Naive thymus-derived CD4-positive, alpha-beta T cell (primary cell): ENCODE measurements at regions not wholly inside any gene's neighbourhood (a gene's known extent, or its start where the extent isn't known, plus 50 kb on each side); places are given as distances from the start of the nearest gene placed in this dataset.

Source experiments
- ATAC-seq: fragments of 150-1000 bp; cut with Tn5 transposase; 2 replicates; pipeline ENCODE4 v1.10.0; 2021; ENCODE audit warnings: mild to moderate bottlenecking, moderate library complexity
- CTCF ChIA-PET: fragments of 350-600 bp; sonication (Branson Sonifier 250); formaldehyde crosslinking; loops from one replicate; lab custom pipeline; 2021; ENCODE audit warnings: antibody characterized with exemption; lab: Charles Lee
- POLR2A ChIA-PET: fragments of 350-600 bp; sonication (Branson Sonifier 250); formaldehyde crosslinking; loops from one replicate; lab custom pipeline; 2021; ENCODE audit warnings: antibody characterized with exemption, inconsistent platforms; lab: Charles Lee
- DNase-seq, 9 donors: peaks; one replicate each; pipeline versions ENCODE4 v3.0.0 to v3.0.0-alpha.2; 2020 to 2022; ENCODE audit warnings: mixed read lengths in 1 of 9
- H3K27ac ChIP-seq: one replicate; pipeline ENCODE4 v1.7.0; 2013; ENCODE audit warnings: mild to moderate bottlenecking, low read depth, low read length, moderate library complexity
- H3K27me3 ChIP-seq, 2 donors: one replicate each; pipeline ENCODE4 v1.7.0; 2013; ENCODE audit warnings: low read length in 2 of 2, mild to moderate bottlenecking in 2 of 2, moderate library complexity in 2 of 2; ENCODE audit not compliant: control insufficient read depth in 2 of 2, insufficient read depth in 2 of 2
- H3K36me3 ChIP-seq, 3 experiments: 1 replicate in 2 of 3; 2 replicates in 1 of 3; pipeline ENCODE4 v1.7.0; 2013; ENCODE audit warnings: low read length in 3 of 3, mild to moderate bottlenecking in 3 of 3, moderate library complexity in 1 of 3; ENCODE audit not compliant: insufficient read depth in 3 of 3, control insufficient read depth in 2 of 3
- H3K4me1 ChIP-seq, 2 donors: one replicate each; pipeline ENCODE4 v1.7.0; 2013; ENCODE audit warnings: low read length in 2 of 2, mild to moderate bottlenecking in 2 of 2, moderate library complexity in 1 of 2; ENCODE audit not compliant: control insufficient read depth in 2 of 2, insufficient read depth in 2 of 2
- H3K4me3 ChIP-seq: 2 replicates; pipeline ENCODE4 v1.7.0; 2013; ENCODE audit warnings: mild to moderate bottlenecking, low read length
- H3K9me3 ChIP-seq, 3 experiments: 1 replicate in 2 of 3; 2 replicates in 1 of 3; pipeline ENCODE4 v1.7.0; 2013; ENCODE audit warnings: low read length in 3 of 3; ENCODE audit not compliant: control insufficient read depth in 2 of 3
- H3K27ac Mint-ChIP-seq, 9 donors: one replicate each; pipeline ENCODE4 v1.8.0; 2020 to 2022; ENCODE audit warnings: mixed read lengths in 9 of 9, mild to moderate bottlenecking in 8 of 9, moderate library complexity in 5 of 9, inconsistent platforms in 2 of 9
- H3K27me3 Mint-ChIP-seq, 5 donors: one replicate each; pipeline ENCODE4 v1.8.0; 2021 to 2022; ENCODE audit warnings: mixed read lengths in 5 of 5, mild to moderate bottlenecking in 1 of 5
- H3K36me3 Mint-ChIP-seq, 5 donors: one replicate each; pipeline ENCODE4 v1.8.0; 2020 to 2022; ENCODE audit warnings: mixed read lengths in 5 of 5, mild to moderate bottlenecking in 3 of 5, inconsistent platforms in 1 of 5
- H3K4me1 Mint-ChIP-seq, 7 donors: one replicate each; pipeline ENCODE4 v1.8.0; 2020 to 2022; ENCODE audit warnings: mixed read lengths in 7 of 7, mild to moderate bottlenecking in 3 of 7, inconsistent platforms in 1 of 7
- H3K4me3 Mint-ChIP-seq, 10 donors: one replicate each; pipeline ENCODE4 v1.8.0; 2020 to 2022; ENCODE audit warnings: mild to moderate bottlenecking in 10 of 10, mixed read lengths in 10 of 10, moderate library complexity in 6 of 10, inconsistent platforms in 2 of 10
- H3K9me3 Mint-ChIP-seq, 11 donors: one replicate each; pipeline ENCODE4 v1.8.0; 2020 to 2022; ENCODE audit warnings: mixed read lengths in 11 of 11, mild to moderate bottlenecking in 4 of 11, inconsistent platforms in 1 of 11, moderate library complexity in 1 of 11
- intact Hi-C, 2 donors: fragments of 100-400 bp; cut with micrococcal nuclease; formaldehyde crosslinking; loops; one replicate each; pipeline ENCODE4 v1.15.1; 2023

DNA sequence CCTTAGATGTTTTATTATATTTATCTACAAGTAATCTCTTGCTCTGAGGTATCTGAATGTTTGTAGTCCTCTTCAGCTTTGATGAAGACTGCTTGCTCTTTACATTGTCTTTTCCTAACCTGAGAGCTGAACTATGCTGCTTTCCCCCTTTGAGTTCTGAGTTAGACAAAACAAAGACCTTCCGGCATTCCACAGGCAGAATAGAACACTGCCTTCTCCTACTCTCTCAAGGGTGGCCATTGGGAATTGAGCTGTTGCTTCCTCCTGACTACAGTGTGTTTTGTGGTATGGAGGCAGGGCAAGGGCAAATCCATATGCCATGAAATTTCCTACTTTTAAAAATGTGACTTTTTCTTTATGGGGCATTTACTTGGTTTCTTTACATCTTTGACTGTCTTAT is 841.0 kb downstream of the FAM133A start:
- ATAC-seq (no peak), DNase-seq (no peak)
- intact Hi-C loops = no loop called here
- no peaks in the 10 kb centered on the region for H3K27me3 Mint-ChIP-seq
- POLR2A ChIA-PET = no interaction called here
- Histone ChIP-seq H3K27me3 (no peaks in the 10 kb centered on the region), H3K4me1 (no peaks in the 10 kb centered on the region), H3K9me3 (no peaks in the 10 kb centered on the region), H3K27ac (no peak overlapping the region), H3K36me3 (no peaks in the 10 kb centered on the region), H3K4me3 (no peak overlapping the region)
- no peak overlapping the region for H3K4me3 Mint-ChIP-seq
- H3K9me3 Mint-ChIP-seq = peaks cover 0 to 4% (median 0%) of the 10 kb centered on the region in 11 donors
- no peaks in the 10 kb centered on the region for H3K36me3 Mint-ChIP-seq
- no peak overlapping the region for H3K27ac Mint-ChIP-seq
- no peaks in the 10 kb centered on the region for H3K4me1 Mint-ChIP-seq
- CTCF ChIA-PET = no interaction called here

- intact Hi-C loops = no loop called here
- Histone ChIP-seq H3K36me3 (no peaks in the 10 kb centered on the region), H3K27me3 (no peaks in the 10 kb centered on the region), H3K9me3 (no peaks in the 10 kb centered on the region), H3K4me1 (no peaks in the 10 kb centered on the region), H3K4me3 (no peak overlapping the region), H3K27ac (no peak overlapping the region)
- H3K4me3 Mint-ChIP-seq = no peak overlapping the region
- no peak for DNase-seq
- H3K27ac Mint-ChIP-seq = no peak overlapping the region
- POLR2A ChIA-PET = no interaction called here
- H3K27me3 Mint-ChIP-seq = no peaks in the 10 kb centered on the region
- CTCF ChIA-PET = no interaction called here
- no peaks in the 10 kb centered on the region for H3K36me3 Mint-ChIP-seq
- H3K4me1 Mint-ChIP-seq = peaks cover 0 to 2% (median 0%) of the 10 kb centered on the region in 7 donors
- no peak for ATAC-seq
- H3K9me3 Mint-ChIP-seq = peaks cover 0 to 24% (median 7%) of the 10 kb centered on the region in 11 donors
Measured at GRCh38 chrX:94524867-94525266, 850.9 kb downstream of the FAM133A start.

DNA sequence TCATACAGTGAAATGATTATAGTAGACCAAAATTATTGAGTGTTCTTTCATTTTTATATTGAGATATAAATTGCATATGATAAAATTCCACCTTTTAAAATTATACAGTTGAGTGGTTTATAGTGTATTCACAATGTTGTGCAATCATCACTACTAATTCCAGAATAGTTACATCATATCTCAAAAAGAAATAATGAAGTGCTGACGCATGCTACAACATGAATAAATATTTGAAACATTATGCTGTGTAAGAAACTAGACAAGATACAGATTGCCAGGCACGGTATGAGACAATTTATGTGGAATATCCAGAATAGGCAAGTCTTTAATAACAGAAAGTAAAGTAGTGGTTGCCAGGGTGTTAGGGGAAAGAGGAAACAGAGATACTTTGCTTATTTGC is 871.7 kb downstream of the FAM133A start:
- Mint-ChIP-seq H3K4me3 (no peak overlapping the region), H3K4me1 (no peaks in the 10 kb centered on the region), H3K27ac (no peak overlapping the region), H3K36me3 (no peaks in the 10 kb centered on the region), H3K9me3 (peaks cover 0 to 7% (median 0%) of the 10 kb centered on the region in 11 donors), H3K27me3 (no peaks in the 10 kb centered on the region)
- no peaks in the 10 kb centered on the region for H3K36me3 ChIP-seq
- H3K27ac ChIP-seq = no peak overlapping the region
- no peaks in the 10 kb centered on the region for H3K4me1 ChIP-seq
- POLR2A ChIA-PET = no interaction called here
- H3K9me3 ChIP-seq = no peaks in the 10 kb centered on the region
- H3K4me3 ChIP-seq = no peak overlapping the region
- intact Hi-C loops = no loop called here
- ATAC-seq (no peak), DNase-seq (no peak)
- CTCF ChIA-PET = no interaction called here
- no peaks in the 10 kb centered on the region for H3K27me3 ChIP-seq

GRCh38 chrX:94551831-94552230 is 877.8 kb downstream of the FAM133A start:
- intact Hi-C loops = no loop called here
- ChIA-PET CTCF (no interaction called here), POLR2A (no interaction called here)
- DNase-seq = no peak
- H3K27ac Mint-ChIP-seq = no peak overlapping the region
- no peaks in the 10 kb centered on the region for H3K27me3 ChIP-seq
- H3K4me1 ChIP-seq = no peaks in the 10 kb centered on the region
- H3K36me3 ChIP-seq = no peaks in the 10 kb centered on the region
- H3K4me1 Mint-ChIP-seq = no peaks in the 10 kb centered on the region
- H3K9me3 Mint-ChIP-seq = peaks cover 0 to 7% (median 0%) of the 10 kb centered on the region in 11 donors
- H3K27ac ChIP-seq = no peak overlapping the region
- no peak overlapping the region for H3K4me3 Mint-ChIP-seq
- ATAC-seq = no peak
- H3K27me3 Mint-ChIP-seq = no peaks in the 10 kb centered on the region
- no peak overlapping the region for H3K4me3 ChIP-seq
- no peaks in the 10 kb centered on the region for H3K9me3 ChIP-seq
- H3K36me3 Mint-ChIP-seq = no peaks in the 10 kb centered on the region

- ChIA-PET CTCF (no interaction called here), POLR2A (no interaction called here)
- ATAC-seq = no peak
- Mint-ChIP-seq H3K27ac (no peak overlapping the region), H3K4me1 (no peaks in the 10 kb centered on the region), H3K27me3 (no peaks in the 10 kb centered on the region), H3K36me3 (no peaks in the 10 kb centered on the region), H3K4me3 (no peak overlapping the region), H3K9me3 (peaks cover 0 to 5% (median 2%) of the 10 kb centered on the region in 11 donors)
- intact Hi-C loops = no loop called here
- Histone ChIP-seq H3K36me3 (no peaks in the 10 kb centered on the region), H3K9me3 (no peaks in the 10 kb centered on the region), H3K4me1 (no peaks in the 10 kb centered on the region), H3K4me3 (no peak overlapping the region), H3K27ac (no peak overlapping the region), H3K27me3 (no peaks in the 10 kb centered on the region)
- no peak for DNase-seq
Measured at GRCh38 chrX:94560930-94561329, 886.9 kb downstream of the FAM133A start.

DNA sequence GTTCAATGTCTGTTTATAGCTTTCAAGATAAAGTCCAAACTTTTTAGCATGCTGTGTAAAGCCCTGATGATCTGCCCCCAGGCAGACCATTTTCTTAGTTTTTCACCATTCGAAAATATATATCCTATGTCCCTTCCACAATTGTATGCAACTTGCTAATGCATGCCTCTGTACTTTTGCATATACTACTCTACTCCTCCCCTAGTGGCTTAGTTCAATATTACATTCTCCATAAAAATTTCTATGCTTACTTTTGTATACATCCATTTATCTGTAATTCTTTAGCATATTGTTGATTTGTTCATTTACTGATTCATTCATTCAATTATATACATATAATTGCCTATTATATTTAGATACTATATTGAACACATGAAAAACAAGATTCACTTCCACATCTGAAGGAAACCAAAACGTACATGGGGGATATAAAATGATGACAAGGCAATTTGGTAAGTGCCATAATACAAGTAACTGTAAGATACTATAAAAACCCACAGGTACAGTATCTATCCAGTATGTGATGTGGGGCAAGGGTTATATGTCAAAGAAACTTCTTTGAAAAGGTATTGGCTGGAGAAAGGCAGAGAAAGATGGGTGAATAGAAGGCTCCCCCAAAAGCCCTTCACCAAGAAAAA is 902.5 kb downstream of the FAM133A start:
- no peaks in the 10 kb centered on the region for H3K4me1 Mint-ChIP-seq
- H3K9me3 Mint-ChIP-seq = peaks cover 0 to 15% (median 0%) of the 10 kb centered on the region in 11 donors
- ChIA-PET CTCF (no interaction called here), POLR2A (no interaction called here)
- DNase-seq = no peak
- no peak overlapping the region for H3K27ac ChIP-seq
- no peak for ATAC-seq
- no peak overlapping the region for H3K4me3 Mint-ChIP-seq
- no peaks in the 10 kb centered on the region for H3K36me3 ChIP-seq
- no peaks in the 10 kb centered on the region for H3K9me3 ChIP-seq
- H3K27me3 Mint-ChIP-seq = no peaks in the 10 kb centered on the region
- no peaks in the 10 kb centered on the region for H3K36me3 Mint-ChIP-seq
- H3K27ac Mint-ChIP-seq = no peak overlapping the region
- no peaks in the 10 kb centered on the region for H3K4me1 ChIP-seq
- H3K27me3 ChIP-seq = no peaks in the 10 kb centered on the region
- H3K4me3 ChIP-seq = no peak overlapping the region
- intact Hi-C loops = no loop called here

DNA sequence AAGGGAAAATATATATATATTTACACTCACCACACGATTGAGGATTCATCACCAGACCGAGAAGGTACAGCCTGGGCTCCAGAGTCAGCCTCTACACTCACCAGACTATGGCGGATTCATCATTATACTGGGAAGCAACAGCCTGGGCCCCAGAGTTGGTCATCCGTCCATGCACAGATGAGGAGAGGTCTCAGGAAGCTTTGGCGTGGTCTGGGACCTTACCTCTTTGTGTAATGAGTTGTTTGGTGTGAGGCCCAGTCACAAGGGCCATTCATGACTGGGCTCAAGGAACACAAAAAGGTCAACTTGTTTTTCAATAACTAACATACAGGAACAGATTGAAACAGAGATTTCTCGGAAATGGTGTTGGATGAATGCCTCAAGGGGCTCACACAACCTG is 926.1 kb downstream of the FAM133A start:
- H3K27ac ChIP-seq = no peak overlapping the region
- ChIA-PET CTCF (no interaction called here), POLR2A (no interaction called here)
- DNase-seq (no peak), ATAC-seq (no peak)
- Mint-ChIP-seq H3K36me3 (no peaks in the 10 kb centered on the region), H3K4me1 (no peaks in the 10 kb centered on the region), H3K27ac (no peak overlapping the region), H3K9me3 (no peaks in the 10 kb centered on the region), H3K27me3 (no peaks in the 10 kb centered on the region), H3K4me3 (no peak overlapping the region)
- H3K4me3 ChIP-seq = no peak overlapping the region
- H3K4me1 ChIP-seq = no peaks in the 10 kb centered on the region
- intact Hi-C loops = no loop called here
- H3K9me3 ChIP-seq = no peaks in the 10 kb centered on the region
- no peaks in the 10 kb centered on the region for H3K27me3 ChIP-seq
- H3K36me3 ChIP-seq = no peaks in the 10 kb centered on the region
